Thyroid gland (tissue), 4 donors: ENCODE measurements at regions not wholly inside any gene's neighbourhood (a gene's known extent, or its start where the extent isn't known, plus 50 kb on each side); places are given as distances from the start of the nearest gene placed in this dataset.

Experiments used
- CTCF ChIP-seq, 6 experiments: fragments of 200-600 bp in 3 of 6; fragments of 450-650 bp in 3 of 6; sonication (generic) in 3 of 6; IDR thresholded peaks; one replicate each; pipeline ENCODE4 v1.5.1; 2016 to 2019; ENCODE audit warnings: antibody characterized with exemption in 6 of 6, mild to moderate bottlenecking in 2 of 6, inconsistent platforms in 1 of 6, moderate library complexity in 1 of 6
- POLR2A ChIP-seq, 2 donors: fragments of 450-650 bp; IDR thresholded peaks; one replicate each; pipeline ENCODE4 v1.6.1; 2017; ENCODE audit warnings: antibody characterized with exemption in 2 of 2, mild to moderate bottlenecking in 2 of 2, moderate library complexity in 1 of 2

GRCh38 chr5:60510049-60510448 is 189.9 kb downstream of the DEPDC1B start:
- TF ChIP-seq CTCF (IDR thresholded peaks at IDR 0.05), result no peak
- no peak for TF ChIP-seq POLR2A (IDR thresholded peaks at IDR 0.05)
